ENCODE measurements at regions not wholly inside any gene's neighbourhood (a gene's known extent, or its start where the extent isn't known, plus 50 kb on each side); places are given as distances from the start of the nearest gene placed in this dataset.

- H3K4me3 ChIP-seq (replicated peaks in 1 of 2; ENCODE audit: low read depth in 2 of 2, low read length in 2 of 2) = no peak overlapping the region
- DNase-seq (ENCODE audit: low read depth in 2 of 2) = no peak
- TF ChIP-seq, protein P1, sequence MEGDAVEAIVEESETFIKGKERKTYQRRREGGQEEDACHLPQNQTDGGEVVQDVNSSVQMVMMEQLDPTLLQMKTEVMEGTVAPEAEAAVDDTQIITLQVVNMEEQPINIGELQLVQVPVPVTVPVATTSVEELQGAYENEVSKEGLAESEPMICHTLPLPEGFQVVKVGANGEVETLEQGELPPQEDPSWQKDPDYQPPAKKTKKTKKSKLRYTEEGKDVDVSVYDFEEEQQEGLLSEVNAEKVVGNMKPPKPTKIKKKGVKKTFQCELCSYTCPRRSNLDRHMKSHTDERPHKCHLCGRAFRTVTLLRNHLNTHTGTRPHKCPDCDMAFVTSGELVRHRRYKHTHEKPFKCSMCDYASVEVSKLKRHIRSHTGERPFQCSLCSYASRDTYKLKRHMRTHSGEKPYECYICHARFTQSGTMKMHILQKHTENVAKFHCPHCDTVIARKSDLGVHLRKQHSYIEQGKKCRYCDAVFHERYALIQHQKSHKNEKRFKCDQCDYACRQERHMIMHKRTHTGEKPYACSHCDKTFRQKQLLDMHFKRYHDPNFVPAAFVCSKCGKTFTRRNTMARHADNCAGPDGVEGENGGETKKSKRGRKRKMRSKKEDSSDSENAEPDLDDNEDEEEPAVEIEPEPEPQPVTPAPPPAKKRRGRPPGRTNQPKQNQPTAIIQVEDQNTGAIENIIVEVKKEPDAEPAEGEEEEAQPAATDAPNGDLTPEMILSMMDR (IDR thresholded peaks at IDR 0.05; ENCODE audit: low read depth, low read length) = no peak
Measured at GRCh38 chr16:17023606-17024005, 447.2 kb downstream of the XYLT1 start.

DNA sequence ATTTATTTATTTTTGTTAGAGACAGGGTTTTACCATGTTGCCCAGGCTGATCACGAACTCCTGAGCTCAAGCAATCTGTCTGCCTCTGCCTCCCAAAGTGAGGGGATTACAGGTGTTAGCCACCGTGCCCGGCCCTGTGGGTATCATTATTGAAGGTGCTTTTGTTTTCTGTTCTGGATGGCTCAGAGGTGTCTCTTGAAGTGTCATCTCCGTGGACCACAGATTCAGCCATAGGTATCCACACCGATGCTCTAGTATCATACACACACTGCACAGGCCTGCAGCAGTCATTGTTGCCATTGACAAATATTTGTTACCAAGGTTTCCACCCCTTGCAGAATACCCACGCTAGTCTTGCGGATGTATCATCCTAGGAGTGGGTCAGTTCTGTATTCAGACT, 446.2 kb downstream of the XYLT1 start:
- TF ChIP-seq, protein P1 (IDR thresholded peaks at IDR 0.05; ENCODE audit: low read depth, low read length) = no peak
- no peak overlapping the region for H3K4me3 ChIP-seq (replicated peaks in 1 of 2; ENCODE audit: low read depth in 2 of 2, low read length in 2 of 2)
- no peak for DNase-seq (ENCODE audit: low read depth in 2 of 2)

GRCh38 chr16:17026600-17027242, 444.0 kb downstream of the XYLT1 start:
- DNase-seq (ENCODE audit: low read depth in 2 of 2) = no peak
- H3K4me3 ChIP-seq (replicated peaks in 1 of 2; ENCODE audit: low read depth in 2 of 2, low read length in 2 of 2) = no peak overlapping the region
- TF ChIP-seq, protein P1 (IDR thresholded peaks at IDR 0.05; ENCODE audit: low read depth, low read length) = no peak

- no peak for DNase-seq (ENCODE audit: low read depth in 2 of 2)
- TF ChIP-seq, protein P1 (IDR thresholded peaks at IDR 0.05; ENCODE audit: low read depth, low read length) = no peak
Measured at GRCh38 chr16:17027488-17028129, 443.2 kb downstream of the XYLT1 start.

GRCh38 chr16:17029602-17030350, 441.0 kb downstream of the XYLT1 start:
- H3K4me3 ChIP-seq (replicated peaks in 1 of 2; ENCODE audit: low read depth in 2 of 2, low read length in 2 of 2) = no peak overlapping the region
- TF ChIP-seq, protein P1 (IDR thresholded peaks at IDR 0.05; ENCODE audit: low read depth, low read length) = no peak
- DNase-seq (ENCODE audit: low read depth in 2 of 2) = no peak

More at GRCh38 chr16:17027488-17028129, 443.2 kb downstream of the XYLT1 start:
- no peak overlapping the region for H3K4me3 ChIP-seq (replicated peaks in 1 of 2; ENCODE audit: low read depth in 2 of 2, low read length in 2 of 2)

- H3K4me3 ChIP-seq (replicated peaks in 1 of 2; ENCODE audit: low read depth in 2 of 2, low read length in 2 of 2) = no peak overlapping the region
- TF ChIP-seq, protein P1 (IDR thresholded peaks at IDR 0.05; ENCODE audit: low read depth, low read length) = no peak
- no peak for DNase-seq (ENCODE audit: low read depth in 2 of 2)
Measured at GRCh38 chr16:17031484-17032268, 439.1 kb downstream of the XYLT1 start.
